HL-60 (cell line): ENCODE measurements at regions not wholly inside any gene's neighbourhood (a gene's known extent, or its start where the extent isn't known, plus 50 kb on each side); places are given as distances from the start of the nearest gene placed in this dataset.

Experiments used
- DNase-seq, 2 experiments: peaks; one replicate each; pipeline ENCODE4 v3.0.0-alpha.2; 2010 to 2020; ENCODE audit warnings: low read depth in 1 of 2, low spot score in 1 of 2
- H3K27ac ChIP-seq: fragments of 250-450 bp; sonication (Bioruptor Pico); replicated peaks from 2 replicates; pipeline ENCODE4 v1.5.1; 2020; ENCODE audit warnings: mild to moderate bottlenecking, moderate library complexity
- H3K27me3 ChIP-seq: fragments of 250-450 bp; sonication (Bioruptor Pico); 2 replicates; pipeline ENCODE4 v1.5.1; 2021; ENCODE audit warnings: mild to moderate bottlenecking, moderate library complexity; ENCODE audit not compliant: insufficient read depth, poor library complexity, severe bottlenecking
- H3K4me3 ChIP-seq: replicated peaks from 2 replicates; pipeline ENCODE4 v1.5.1; 2011; ENCODE audit warnings: mild to moderate bottlenecking, control low read depth, low read length; ENCODE audit not compliant: insufficient read depth
- GABPA ChIP-seq: IDR thresholded peaks from 2 replicates; pipeline ENCODE4 v1.6.1; 2012; ENCODE audit warnings: low read depth
- POLR2AphosphoS5 ChIP-seq: IDR thresholded peaks from 2 replicates; pipeline ENCODE4 v1.6.1; 2012; ENCODE audit warnings: low read depth
- SPI1 ChIP-seq: IDR thresholded peaks from 2 replicates; pipeline ENCODE4 v1.6.1; 2012; ENCODE audit warnings: low read depth, mild to moderate bottlenecking, borderline replicate concordance
- TF ChIP-seq, protein P1 (sequence below): IDR thresholded peaks from one replicate; pipeline ENCODE4 v1.5.1; 2011; ENCODE audit warnings: low read length, control low read depth, inconsistent platforms; ENCODE audit not compliant: insufficient read depth
- TF ChIP-seq, protein P2 (sequence below): IDR thresholded peaks from 2 replicates; pipeline ENCODE4 v1.6.1; 2012; ENCODE audit warnings: low read depth; ENCODE audit not compliant: insufficient replicate concordance

- no peak for DNase-seq
- Histone ChIP-seq H3K4me3 (no peak overlapping the region), H3K27ac (no peak overlapping the region), H3K27me3 (peaks cover 3% of the 10 kb centered on the region)
- TF ChIP-seq POLR2AphosphoS5 (no peak), SPI1 (no peak), GABPA (no peak)
- TF ChIP-seq, protein P1, sequence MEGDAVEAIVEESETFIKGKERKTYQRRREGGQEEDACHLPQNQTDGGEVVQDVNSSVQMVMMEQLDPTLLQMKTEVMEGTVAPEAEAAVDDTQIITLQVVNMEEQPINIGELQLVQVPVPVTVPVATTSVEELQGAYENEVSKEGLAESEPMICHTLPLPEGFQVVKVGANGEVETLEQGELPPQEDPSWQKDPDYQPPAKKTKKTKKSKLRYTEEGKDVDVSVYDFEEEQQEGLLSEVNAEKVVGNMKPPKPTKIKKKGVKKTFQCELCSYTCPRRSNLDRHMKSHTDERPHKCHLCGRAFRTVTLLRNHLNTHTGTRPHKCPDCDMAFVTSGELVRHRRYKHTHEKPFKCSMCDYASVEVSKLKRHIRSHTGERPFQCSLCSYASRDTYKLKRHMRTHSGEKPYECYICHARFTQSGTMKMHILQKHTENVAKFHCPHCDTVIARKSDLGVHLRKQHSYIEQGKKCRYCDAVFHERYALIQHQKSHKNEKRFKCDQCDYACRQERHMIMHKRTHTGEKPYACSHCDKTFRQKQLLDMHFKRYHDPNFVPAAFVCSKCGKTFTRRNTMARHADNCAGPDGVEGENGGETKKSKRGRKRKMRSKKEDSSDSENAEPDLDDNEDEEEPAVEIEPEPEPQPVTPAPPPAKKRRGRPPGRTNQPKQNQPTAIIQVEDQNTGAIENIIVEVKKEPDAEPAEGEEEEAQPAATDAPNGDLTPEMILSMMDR = no peak
- TF ChIP-seq, protein P2, sequence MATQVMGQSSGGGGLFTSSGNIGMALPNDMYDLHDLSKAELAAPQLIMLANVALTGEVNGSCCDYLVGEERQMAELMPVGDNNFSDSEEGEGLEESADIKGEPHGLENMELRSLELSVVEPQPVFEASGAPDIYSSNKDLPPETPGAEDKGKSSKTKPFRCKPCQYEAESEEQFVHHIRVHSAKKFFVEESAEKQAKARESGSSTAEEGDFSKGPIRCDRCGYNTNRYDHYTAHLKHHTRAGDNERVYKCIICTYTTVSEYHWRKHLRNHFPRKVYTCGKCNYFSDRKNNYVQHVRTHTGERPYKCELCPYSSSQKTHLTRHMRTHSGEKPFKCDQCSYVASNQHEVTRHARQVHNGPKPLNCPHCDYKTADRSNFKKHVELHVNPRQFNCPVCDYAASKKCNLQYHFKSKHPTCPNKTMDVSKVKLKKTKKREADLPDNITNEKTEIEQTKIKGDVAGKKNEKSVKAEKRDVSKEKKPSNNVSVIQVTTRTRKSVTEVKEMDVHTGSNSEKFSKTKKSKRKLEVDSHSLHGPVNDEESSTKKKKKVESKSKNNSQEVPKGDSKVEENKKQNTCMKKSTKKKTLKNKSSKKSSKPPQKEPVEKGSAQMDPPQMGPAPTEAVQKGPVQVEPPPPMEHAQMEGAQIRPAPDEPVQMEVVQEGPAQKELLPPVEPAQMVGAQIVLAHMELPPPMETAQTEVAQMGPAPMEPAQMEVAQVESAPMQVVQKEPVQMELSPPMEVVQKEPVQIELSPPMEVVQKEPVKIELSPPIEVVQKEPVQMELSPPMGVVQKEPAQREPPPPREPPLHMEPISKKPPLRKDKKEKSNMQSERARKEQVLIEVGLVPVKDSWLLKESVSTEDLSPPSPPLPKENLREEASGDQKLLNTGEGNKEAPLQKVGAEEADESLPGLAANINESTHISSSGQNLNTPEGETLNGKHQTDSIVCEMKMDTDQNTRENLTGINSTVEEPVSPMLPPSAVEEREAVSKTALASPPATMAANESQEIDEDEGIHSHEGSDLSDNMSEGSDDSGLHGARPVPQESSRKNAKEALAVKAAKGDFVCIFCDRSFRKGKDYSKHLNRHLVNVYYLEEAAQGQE = no peak
These were observed 100.9 kb upstream of the MLN start for GRCh38 chr6:33904747-33905065.

DNA sequence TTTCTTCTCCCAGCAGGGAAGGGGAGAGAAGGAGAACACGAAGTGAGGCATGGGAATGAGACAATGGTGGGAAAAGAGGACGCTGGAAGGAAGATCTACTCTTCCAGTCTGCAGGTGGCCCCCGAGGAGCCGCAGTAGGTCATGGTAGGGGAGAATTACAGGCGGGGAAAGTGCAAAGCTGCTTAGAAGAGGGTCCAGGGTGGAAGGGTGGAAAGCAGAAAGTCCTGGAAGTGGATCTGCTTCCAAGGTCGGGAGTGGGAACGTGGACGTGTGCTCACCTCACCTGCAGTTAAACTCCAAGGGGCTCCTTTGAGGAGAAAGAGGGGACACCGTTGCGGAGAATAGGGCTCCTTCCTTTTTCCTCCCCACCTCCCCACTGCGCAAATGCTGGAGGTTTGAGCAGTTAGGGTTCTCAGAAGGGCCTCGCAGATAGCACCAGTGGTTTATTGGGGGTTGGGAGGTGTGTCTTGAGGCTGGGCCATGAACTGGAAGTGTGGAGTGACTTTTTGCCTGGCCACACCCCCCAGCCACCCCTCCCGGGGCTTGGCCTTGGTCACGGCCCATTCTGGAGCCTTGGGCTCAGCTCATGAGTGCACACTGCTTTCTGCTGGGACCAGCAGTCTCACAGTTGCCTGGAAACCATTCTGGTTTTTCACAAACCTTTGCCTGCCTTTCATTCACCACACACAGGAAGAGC is 100.4 kb upstream of the MLN start:
- TF ChIP-seq POLR2AphosphoS5 (no peak), SPI1 (no peak), GABPA (no peak)
- TF ChIP-seq, protein P1 = no peak
- TF ChIP-seq, protein P2 = no peak
- Histone ChIP-seq H3K27ac (no peak overlapping the region), H3K27me3 (peaks cover 3% of the 10 kb centered on the region), H3K4me3 (no peak overlapping the region)
- no peak for DNase-seq

DNA sequence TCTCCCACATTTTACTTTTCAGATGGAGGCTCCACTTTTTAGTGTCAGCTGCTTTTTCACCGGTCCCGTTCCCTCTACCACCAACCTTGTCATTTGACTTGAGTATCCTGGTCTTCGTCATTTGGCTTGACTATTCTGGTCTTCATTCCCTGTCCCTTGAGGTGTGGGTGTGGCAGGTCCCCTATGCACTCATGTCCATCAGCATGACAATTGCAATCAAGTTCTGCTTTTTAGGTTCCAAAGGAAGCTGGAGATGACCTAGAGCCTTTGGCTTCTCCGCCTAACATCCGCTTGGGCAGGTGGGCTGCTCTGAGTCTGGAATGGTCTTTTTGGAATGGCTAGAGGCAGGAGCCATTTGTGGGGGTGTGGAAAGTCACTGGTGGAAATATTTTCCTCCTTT is 99.8 kb upstream of the MLN start:
- H3K27me3 ChIP-seq = peaks cover 3% of the 10 kb centered on the region
- TF ChIP-seq SPI1 (no peak), GABPA (no peak), POLR2AphosphoS5 (no peak)
- TF ChIP-seq, protein P2 = no peak
- TF ChIP-seq, protein P1 = no peak
- DNase-seq = no peak
- no peak overlapping the region for H3K27ac ChIP-seq
- H3K4me3 ChIP-seq = no peak overlapping the region
